Right kidney (tissue), 1 donor: ENCODE measurements at regions not wholly inside any gene's neighbourhood (a gene's known extent, or its start where the extent isn't known, plus 50 kb on each side); places are given as distances from the start of the nearest gene placed in this dataset.
A peak's percentile ranks its signal among the peaks of the same experiment; 100 is the strongest.
"Not testable (repeated sequence)": the region's sequence is repeated elsewhere in the genome, so short reads cannot be mapped to it uniquely, and the experiment has no call there.

Source experiments
- DNase-seq: peaks from one replicate; pipeline ENCODE4 v3.0.0-alpha.2; 2016

GRCh38 chr10:109062371-109062770 is 860.9 kb downstream of the XPNPEP1 start:
- DNase-seq, result no peak

GRCh38 chr10:109055243-109055642 is 868.1 kb downstream of the XPNPEP1 start:
- no peak for DNase-seq

GRCh38 chr10:109047856-109048255 is 875.5 kb downstream of the XPNPEP1 start:
- DNase-seq, result no peak

GRCh38 chr10:109046427-109046826 is 876.9 kb downstream of the XPNPEP1 start:
- DNase-seq, result not testable (repeated sequence)

- DNase-seq, result no peak
Measured at GRCh38 chr10:109040622-109041021, 882.7 kb downstream of the XPNPEP1 start.

GRCh38 chr10:109037978-109038377 is 885.3 kb downstream of the XPNPEP1 start:
- DNase-seq, result no peak

GRCh38 chr10:109030581-109031210 is 892.6 kb downstream of the XPNPEP1 start:
- no peak for DNase-seq

GRCh38 chr10:109029870-109030269 is 893.4 kb downstream of the XPNPEP1 start:
- no peak for DNase-seq

- DNase-seq, result no peak
Measured at GRCh38 chr10:109027534-109028185, 895.7 kb downstream of the XPNPEP1 start.

- DNase-seq, result no peak
Measured at GRCh38 chr10:109025172-109025571, 898.1 kb downstream of the XPNPEP1 start.

GRCh38 chr10:109022417-109023049 is 900.8 kb downstream of the XPNPEP1 start:
- no peak for DNase-seq

GRCh38 chr10:109019001-109019424 is 904.3 kb downstream of the XPNPEP1 start:
- DNase-seq, result no peak

GRCh38 chr10:109007514-109007913 is 915.8 kb downstream of the XPNPEP1 start:
- DNase-seq, result no peak

GRCh38 chr10:108990441-108990840 is 932.9 kb downstream of the XPNPEP1 start:
- DNase-seq, result no peak

GRCh38 chr10:108989976-108990375 is 933.3 kb downstream of the XPNPEP1 start:
- no peak for DNase-seq

GRCh38 chr10:108982159-108982558 is 941.2 kb downstream of the XPNPEP1 start:
- DNase-seq, result no peak

- no peak for DNase-seq
Measured at GRCh38 chr10:108980869-108981268, 942.4 kb downstream of the XPNPEP1 start.

- no peak for DNase-seq
Measured at GRCh38 chr10:108975459-108976058, 947.8 kb downstream of the XPNPEP1 start.

GRCh38 chr10:108970016-108970415 is 953.3 kb downstream of the XPNPEP1 start:
- DNase-seq, result peak; percentile 7

GRCh38 chr10:108966411-108966810 is 956.9 kb downstream of the XPNPEP1 start:
- DNase-seq, result no peak

GRCh38 chr10:108966005-108966404 is 957.3 kb downstream of the XPNPEP1 start:
- DNase-seq, result no peak

- no peak for DNase-seq
Measured at GRCh38 chr10:108962172-108962571, 961.1 kb downstream of the XPNPEP1 start.

- no peak for DNase-seq
Measured at GRCh38 chr10:108957681-108958080, 965.6 kb downstream of the XPNPEP1 start.
